Esophagus muscularis mucosa (tissue), 4 donors: ENCODE measurements at regions not wholly inside any gene's neighbourhood (a gene's known extent, or its start where the extent isn't known, plus 50 kb on each side); places are given as distances from the start of the nearest gene placed in this dataset.

Experiments
- DNase-seq: peaks from one replicate; pipeline ENCODE4 v3.0.0-alpha.2; 2017; ENCODE audit errors: extremely low spot score
- H3K27ac ChIP-seq, 4 donors: fragments of 200-600 bp; sonication (generic); replicated peaks in 1 of 4; 1 replicate in 3 of 4; 2 replicates in 1 of 4; pipeline ENCODE4 v1.5.1; 2016 to 2019; ENCODE audit warnings: mild to moderate bottlenecking in 1 of 4
- H3K27me3 ChIP-seq, 4 donors: fragments of 200-600 bp; sonication (generic); one replicate each; pipeline versions ENCODE4 v1.5.1 to v1.6.0; 2016 to 2019
- H3K36me3 ChIP-seq, 4 donors: fragments of 200-600 bp; sonication (generic); one replicate each; pipeline ENCODE4 v1.5.1; 2016 to 2019
- H3K4me1 ChIP-seq, 4 donors: fragments of 200-600 bp; sonication (generic); one replicate each; pipeline ENCODE4 v1.5.1; 2016 to 2019
- H3K4me3 ChIP-seq, 4 donors: fragments of 200-600 bp; sonication (generic); 1 replicate in 2 of 4; 2 replicates in 2 of 4; pipeline ENCODE4 v1.5.1; 2016 to 2019; ENCODE audit warnings: mild to moderate bottlenecking in 4 of 4, moderate library complexity in 1 of 4
- H3K9me3 ChIP-seq, 4 donors: fragments of 200-600 bp; sonication (generic); 1 replicate in 3 of 4; 2 replicates in 1 of 4; pipeline ENCODE4 v1.5.1; 2016 to 2019
- EP300 ChIP-seq: sonication (generic); formaldehyde crosslinking; IDR thresholded peaks from one replicate; pipeline ENCODE4 v1.6.1; 2017; ENCODE audit warnings: antibody characterized with exemption
- POLR2A ChIP-seq: fragments of 450-650 bp; IDR thresholded peaks from one replicate; pipeline ENCODE4 v1.6.1; 2017; ENCODE audit warnings: antibody characterized with exemption, moderate library complexity, mild to moderate bottlenecking, low read depth
- POLR2AphosphoS5 ChIP-seq, 2 donors: sonication (generic); formaldehyde crosslinking; IDR thresholded peaks; one replicate each; pipeline ENCODE4 v1.6.1; 2017; ENCODE audit warnings: antibody characterized with exemption in 2 of 2
- WGBS: methylation state at CpG from one replicate; pipeline ENCODE4 v1.1.5; 2018; 5-methylcytosine and 5-hydroxymethylcytosine counted together
- intact Hi-C: fragments of 100-400 bp; cut with DNase I; formaldehyde crosslinking; loops from one replicate; pipeline ENCODE4 v1.15.1; 2023
- TF ChIP-seq, protein P1 (sequence below), 3 experiments: fragments of 200-600 bp in 2 of 3; fragments of 450-650 bp in 1 of 3; sonication (generic) in 2 of 3; IDR thresholded peaks; one replicate each; pipeline ENCODE4 v1.5.1; 2017 to 2019; ENCODE audit warnings: antibody characterized with exemption in 3 of 3, mild to moderate bottlenecking in 2 of 3, moderate library complexity in 1 of 3

DNA sequence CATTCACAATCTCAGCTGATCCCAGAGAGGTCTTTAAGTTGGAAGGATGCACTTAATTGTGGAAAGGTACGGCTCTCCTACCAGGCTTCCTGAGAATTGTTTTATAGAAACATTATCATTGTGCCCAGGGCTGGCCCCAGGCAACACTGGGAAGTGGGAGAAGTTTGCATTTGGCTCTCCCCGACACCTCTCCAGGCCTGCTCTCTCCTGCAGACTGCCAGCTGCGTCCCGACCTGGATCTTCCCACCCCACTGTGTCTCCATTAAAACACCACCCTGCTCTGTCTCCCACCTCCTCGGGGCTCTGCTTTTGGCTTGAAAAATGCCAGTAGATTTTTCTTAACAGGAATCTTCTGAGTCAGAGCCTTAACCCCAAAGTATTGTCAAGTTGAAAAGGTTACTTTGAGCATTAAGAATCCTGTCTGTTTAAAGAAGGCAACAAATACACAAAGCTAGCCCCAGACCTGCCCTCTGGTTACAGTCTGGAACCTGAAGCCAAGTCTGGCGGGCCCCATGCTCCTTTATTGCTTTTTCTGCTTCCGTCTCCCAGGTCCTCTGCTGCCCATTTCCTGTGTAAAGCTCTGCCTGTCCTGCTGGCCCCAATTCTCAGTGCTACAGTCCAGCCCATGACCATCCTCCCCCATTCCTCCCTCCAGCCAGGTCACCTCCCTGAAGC lies 530.2 kb downstream of the SOX6 start:
- TF ChIP-seq EP300 (no peak), POLR2A (no peak), POLR2AphosphoS5 (IDR thresholded peaks at IDR 0.05) (no peak)
- TF ChIP-seq, protein P1, sequence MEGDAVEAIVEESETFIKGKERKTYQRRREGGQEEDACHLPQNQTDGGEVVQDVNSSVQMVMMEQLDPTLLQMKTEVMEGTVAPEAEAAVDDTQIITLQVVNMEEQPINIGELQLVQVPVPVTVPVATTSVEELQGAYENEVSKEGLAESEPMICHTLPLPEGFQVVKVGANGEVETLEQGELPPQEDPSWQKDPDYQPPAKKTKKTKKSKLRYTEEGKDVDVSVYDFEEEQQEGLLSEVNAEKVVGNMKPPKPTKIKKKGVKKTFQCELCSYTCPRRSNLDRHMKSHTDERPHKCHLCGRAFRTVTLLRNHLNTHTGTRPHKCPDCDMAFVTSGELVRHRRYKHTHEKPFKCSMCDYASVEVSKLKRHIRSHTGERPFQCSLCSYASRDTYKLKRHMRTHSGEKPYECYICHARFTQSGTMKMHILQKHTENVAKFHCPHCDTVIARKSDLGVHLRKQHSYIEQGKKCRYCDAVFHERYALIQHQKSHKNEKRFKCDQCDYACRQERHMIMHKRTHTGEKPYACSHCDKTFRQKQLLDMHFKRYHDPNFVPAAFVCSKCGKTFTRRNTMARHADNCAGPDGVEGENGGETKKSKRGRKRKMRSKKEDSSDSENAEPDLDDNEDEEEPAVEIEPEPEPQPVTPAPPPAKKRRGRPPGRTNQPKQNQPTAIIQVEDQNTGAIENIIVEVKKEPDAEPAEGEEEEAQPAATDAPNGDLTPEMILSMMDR (IDR thresholded peaks at IDR 0.05) = no peak
- intact Hi-C loops = loop anchor here (10.0 kb wide), 1 partner anchor 159 kb away; no protein-coding TSS in a partner anchor
- Histone ChIP-seq H3K4me3 (no peak overlapping the region), H3K36me3 (no peaks in the 10 kb centered on the region), H3K27ac (no peak overlapping the region), H3K4me1 (peaks cover 15 to 26% (median 21%) of the 10 kb centered on the region in 4 donors), H3K27me3 (no peaks in the 10 kb centered on the region), H3K9me3 (no peaks in the 10 kb centered on the region)
- WGBS = 80% methylated on average over 7 of the region's 7 CpGs
- peak; percentile 57 for DNase-seq

DNA sequence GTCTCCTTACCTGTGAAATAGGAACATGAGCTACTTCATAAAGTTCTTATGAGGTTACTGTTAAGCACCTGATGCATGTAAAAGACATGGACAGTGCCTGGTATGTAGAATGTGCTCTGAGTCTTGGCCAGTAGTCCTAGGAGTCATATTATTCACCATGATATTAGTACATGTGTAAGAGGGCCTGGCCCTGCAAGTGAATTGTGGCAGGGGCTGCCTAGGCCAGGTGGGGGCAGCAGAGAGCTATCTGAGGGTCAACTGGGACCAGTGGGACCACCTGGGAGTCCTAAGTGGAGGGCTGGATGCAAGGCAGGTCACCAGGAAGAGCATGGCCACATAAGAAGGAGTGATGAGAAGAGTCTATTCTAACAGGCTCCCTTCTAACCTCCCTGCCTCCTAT lies 529.5 kb downstream of the SOX6 start:
- H3K36me3 ChIP-seq = no peaks in the 10 kb centered on the region
- H3K4me3 ChIP-seq = no peak overlapping the region
- peak; percentile 87 for DNase-seq
- TF ChIP-seq, protein P1 (IDR thresholded peaks at IDR 0.05) = peak in 2 of 3 experiments; percentile 31 to 48
- TF ChIP-seq POLR2A = no peak
- H3K4me1 ChIP-seq = peaks cover 15 to 26% (median 21%) of the 10 kb centered on the region in 4 donors
- intact Hi-C loops = loop anchor here (10.0 kb wide), 1 partner anchor 158 kb away; no protein-coding TSS in a partner anchor
- no peak overlapping the region for H3K27ac ChIP-seq
- H3K9me3 ChIP-seq = no peaks in the 10 kb centered on the region
- H3K27me3 ChIP-seq = no peaks in the 10 kb centered on the region

DNA sequence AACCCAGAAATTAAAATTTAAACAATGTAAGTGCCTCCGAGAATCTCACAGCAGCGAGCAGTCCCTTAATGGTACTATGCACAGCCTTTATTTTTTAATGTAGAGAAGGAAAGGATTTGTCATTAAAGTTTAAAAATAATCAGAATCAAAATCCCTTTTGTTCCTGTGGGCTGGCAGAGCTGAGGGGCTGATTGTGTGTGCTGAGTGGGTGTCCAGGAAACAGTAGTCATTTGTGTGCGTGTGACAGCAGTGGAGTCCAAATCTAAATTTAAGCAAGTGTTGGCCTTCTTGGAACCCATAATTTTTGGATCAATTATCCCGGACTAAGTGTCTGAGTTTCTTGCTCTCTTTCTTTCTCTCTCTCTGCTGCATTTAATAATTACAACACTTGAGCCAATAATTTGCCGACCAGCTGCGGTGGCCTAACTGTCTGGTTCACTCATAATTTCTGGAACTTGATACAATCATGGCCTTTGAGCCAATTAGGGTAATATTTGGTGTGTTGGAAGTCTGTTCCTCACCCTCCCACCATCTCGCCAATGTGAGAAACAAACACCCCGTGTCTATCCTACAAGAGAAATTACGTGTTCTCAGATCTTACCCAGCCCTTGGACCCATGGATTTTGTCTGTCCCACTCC lies 528.0 kb downstream of the SOX6 start:
- Histone ChIP-seq H3K36me3 (no peaks in the 10 kb centered on the region), H3K4me1 (peaks cover 15 to 26% (median 21%) of the 10 kb centered on the region in 4 donors), H3K9me3 (no peaks in the 10 kb centered on the region), H3K27ac (peak overlapping the region in 1 of 4 donors; percentile 3), H3K4me3 (no peak overlapping the region), H3K27me3 (no peaks in the 10 kb centered on the region)
- TF ChIP-seq POLR2A (no peak), POLR2AphosphoS5 (IDR thresholded peaks at IDR 0.05) (no peak), EP300 (no peak)
- TF ChIP-seq, protein P1 (IDR thresholded peaks at IDR 0.05) = no peak
- WGBS = 68% methylated on average over 9 of the region's 9 CpGs
- intact Hi-C loops = loop anchor here (10.0 kb wide), 1 partner anchor 156 kb away; no protein-coding TSS in a partner anchor
- DNase-seq = peak; percentile 77

DNA sequence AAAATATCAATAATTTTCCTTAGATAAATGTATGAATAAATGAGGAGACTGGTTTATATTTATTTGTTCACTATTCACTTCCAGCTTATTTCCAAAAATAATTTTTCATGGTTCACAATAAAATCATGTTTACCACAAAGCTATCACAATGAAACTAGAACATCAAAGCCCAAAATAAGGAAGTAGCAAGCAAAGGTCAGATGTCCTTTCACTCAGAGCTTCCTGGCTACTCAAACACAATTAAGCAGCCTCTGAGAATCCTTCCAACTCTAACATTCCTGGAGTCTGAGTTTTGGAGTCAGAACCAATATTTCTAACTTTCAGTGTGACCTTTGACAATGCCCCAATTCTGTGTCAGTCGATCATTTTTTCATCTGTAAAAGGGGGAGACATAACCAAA lies 527.0 kb downstream of the SOX6 start:
- peak; percentile 17 for DNase-seq
- Histone ChIP-seq H3K36me3 (no peaks in the 10 kb centered on the region), H3K27ac (no peak overlapping the region), H3K9me3 (no peaks in the 10 kb centered on the region), H3K4me3 (no peak overlapping the region), H3K4me1 (peaks cover 15 to 26% (median 21%) of the 10 kb centered on the region in 4 donors), H3K27me3 (no peaks in the 10 kb centered on the region)
- WGBS = 74% methylated on average over 1 of the region's 1 CpG
- TF ChIP-seq EP300 = no peak
- intact Hi-C loops = loop anchor here (10.0 kb wide), 1 partner anchor 155 kb away; no protein-coding TSS in a partner anchor

DNA sequence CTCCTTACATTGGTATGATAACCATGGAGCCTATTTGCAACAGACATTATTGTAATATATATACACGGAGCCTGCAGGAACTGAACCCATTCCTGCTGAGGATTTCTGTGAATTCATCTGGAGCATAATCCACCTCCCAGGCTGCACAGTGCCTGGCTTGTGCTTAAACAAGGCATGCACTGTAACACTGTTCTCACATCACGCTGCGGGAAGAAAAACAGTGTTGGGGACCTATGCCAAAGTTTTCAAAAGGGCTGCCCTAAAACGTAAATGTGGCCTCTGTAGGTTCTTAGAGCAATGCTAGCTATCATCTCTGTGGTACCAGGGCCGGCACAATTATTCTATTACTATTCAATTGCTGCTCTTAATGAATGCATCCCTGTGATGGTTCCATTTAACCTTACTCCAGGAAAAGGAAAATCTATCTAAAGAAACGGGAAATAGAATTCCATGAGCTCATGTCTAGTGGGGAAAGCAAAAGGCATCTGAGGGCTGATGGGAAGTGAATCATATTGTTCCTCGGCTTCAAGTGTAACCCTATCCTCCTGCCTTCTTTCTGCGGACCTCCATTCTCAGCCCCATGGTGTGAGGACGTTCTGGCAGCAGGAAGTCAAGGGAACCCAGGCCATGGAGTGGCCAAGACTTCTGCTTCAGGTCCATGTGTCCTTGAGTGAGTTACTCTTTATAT lies 525.5 kb downstream of the SOX6 start:
- peak; percentile 60 for DNase-seq
- H3K4me3 ChIP-seq = no peak overlapping the region
- H3K27ac ChIP-seq = no peak overlapping the region
- peaks cover 15 to 26% (median 21%) of the 10 kb centered on the region in 4 donors for H3K4me1 ChIP-seq
- intact Hi-C loops = no loop called here
- TF ChIP-seq EP300 = no peak
- no peak for TF ChIP-seq POLR2A
- no peak for TF ChIP-seq POLR2AphosphoS5 (IDR thresholded peaks at IDR 0.05)
- TF ChIP-seq, protein P1 (IDR thresholded peaks at IDR 0.05) = no peak
- 74% methylated on average over 9 of the region's 9 CpGs for WGBS
- no peaks in the 10 kb centered on the region for H3K36me3 ChIP-seq
- no peaks in the 10 kb centered on the region for H3K27me3 ChIP-seq
- no peaks in the 10 kb centered on the region for H3K9me3 ChIP-seq
